ENCODE measurements at regions not wholly inside any gene's neighbourhood (a gene's known extent, or its start where the extent isn't known, plus 50 kb on each side); places are given as distances from the start of the nearest gene placed in this dataset.

- 76 to 89% methylated on average over 8 of the region's 8 CpGs for WGBS, 2 experiments (ENCODE audit: insufficient coverage in 1 of 2, insufficient read length in 1 of 2)
Measured at GRCh38 chr1:212495766-212496494, 63.2 kb downstream of the NENF start.

DNA sequence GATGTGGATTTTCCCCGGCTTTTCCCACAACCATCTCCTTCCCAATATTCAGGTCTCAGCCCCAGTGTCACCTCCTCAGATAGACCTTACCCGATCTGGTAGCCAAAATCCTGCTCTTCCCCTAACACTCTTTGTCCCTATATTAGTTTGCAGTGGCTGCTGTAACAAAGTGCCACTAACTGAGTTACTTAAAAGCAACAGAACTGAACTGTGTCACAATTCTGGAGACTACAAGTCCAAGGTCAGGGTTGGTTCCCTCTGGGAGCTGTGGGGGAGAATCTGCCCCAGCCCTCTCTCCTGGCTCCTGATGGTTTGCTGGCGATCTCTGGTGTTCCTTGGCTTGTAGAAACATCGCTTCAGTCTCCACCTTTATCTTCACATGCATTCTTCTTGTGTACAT lies 64.0 kb downstream of the NENF start:
- Mint-ChIP-seq H3K4me3 (no peak overlapping the region), H3K27me3 (ENCODE audit: insufficient read depth) (no peaks in the 10 kb centered on the region), H3K9me3 (peaks cover 2% of the 10 kb centered on the region), H3K27ac (no peak overlapping the region), H3K4me1 (peaks cover 37% of the 10 kb centered on the region), H3K36me3 (ENCODE audit: low read depth) (no peaks in the 10 kb centered on the region)
- no peaks in the 10 kb centered on the region for H3K36me3 ChIP-seq (ENCODE audit: control insufficient read depth, insufficient read depth, low read length)
- H3K9ac ChIP-seq (ENCODE audit: extremely low read depth, low read length, poor library complexity, severe bottlenecking) = no peak overlapping the region
- DNase-seq = no peak
- no peak overlapping the region for H3K27ac ChIP-seq (ENCODE audit: low read depth, low read length)
- H3K4me1 ChIP-seq (ENCODE audit: control insufficient read depth, insufficient read depth, low read length) = peaks cover 19% of the 10 kb centered on the region
- no peak for TF ChIP-seq CTCF (conservative IDR thresholded peaks at IDR 0.05)
- 86 to 93% methylated on average over 4 of the region's 4 CpGs for WGBS, 2 experiments (ENCODE audit: insufficient coverage in 1 of 2, insufficient read length in 1 of 2)
- peaks cover 7% of the 10 kb centered on the region for H3K9me3 ChIP-seq (ENCODE audit: control insufficient read depth, low read length)
- H3K27me3 ChIP-seq (ENCODE audit: control insufficient read depth, insufficient read depth, low read length, poor library complexity, severe bottlenecking) = no peaks in the 10 kb centered on the region
- no peak overlapping the region for H3K4me3 ChIP-seq (ENCODE audit: low read length)

More at GRCh38 chr1:212495766-212496494, 63.2 kb downstream of the NENF start:
- H3K27me3 Mint-ChIP-seq (ENCODE audit: insufficient read depth) = no peaks in the 10 kb centered on the region
- Histone ChIP-seq H3K4me1 (ENCODE audit: control insufficient read depth, insufficient read depth, low read length) (peaks cover 23% of the 10 kb centered on the region), H3K27ac (ENCODE audit: low read depth, low read length) (no peak overlapping the region), H3K27me3 (ENCODE audit: control insufficient read depth, insufficient read depth, low read length, poor library complexity, severe bottlenecking) (no peaks in the 10 kb centered on the region), H3K36me3 (ENCODE audit: control insufficient read depth, insufficient read depth, low read length) (no peaks in the 10 kb centered on the region), H3K9ac (ENCODE audit: extremely low read depth, low read length, poor library complexity, severe bottlenecking) (no peak overlapping the region), H3K4me3 (ENCODE audit: low read length) (no peak overlapping the region), H3K9me3 (ENCODE audit: control insufficient read depth, low read length) (no peaks in the 10 kb centered on the region)
- H3K27ac Mint-ChIP-seq = no peak overlapping the region
- no peak overlapping the region for H3K4me3 Mint-ChIP-seq
- no peak for DNase-seq
- TF ChIP-seq CTCF (conservative IDR thresholded peaks at IDR 0.05) = no peak
- peaks cover 45% of the 10 kb centered on the region for H3K4me1 Mint-ChIP-seq
- H3K9me3 Mint-ChIP-seq = no peaks in the 10 kb centered on the region
- no peaks in the 10 kb centered on the region for H3K36me3 Mint-ChIP-seq (ENCODE audit: low read depth)

- H3K27ac Mint-ChIP-seq = peak overlapping the region; percentile 78
Measured at GRCh38 chr1:212497553-212497952, 64.8 kb downstream of the NENF start.

More at GRCh38 chr1:212497553-212497952, 64.8 kb downstream of the NENF start:
- Histone ChIP-seq H3K4me1 (ENCODE audit: control insufficient read depth, insufficient read depth, low read length) (peaks cover 19% of the 10 kb centered on the region), H3K9ac (ENCODE audit: extremely low read depth, low read length, poor library complexity, severe bottlenecking) (no peak overlapping the region), H3K27ac (ENCODE audit: low read depth, low read length) (no peak overlapping the region), H3K4me3 (ENCODE audit: low read length) (peak overlapping the region; percentile 1), H3K27me3 (ENCODE audit: control insufficient read depth, insufficient read depth, low read length, poor library complexity, severe bottlenecking) (no peaks in the 10 kb centered on the region), H3K9me3 (ENCODE audit: control insufficient read depth, low read length) (peaks cover 9% of the 10 kb centered on the region), H3K36me3 (ENCODE audit: control insufficient read depth, insufficient read depth, low read length) (no peaks in the 10 kb centered on the region)
- Mint-ChIP-seq H3K4me1 (peaks cover 41% of the 10 kb centered on the region), H3K4me3 (no peak overlapping the region), H3K36me3 (ENCODE audit: low read depth) (no peaks in the 10 kb centered on the region), H3K27me3 (ENCODE audit: insufficient read depth) (no peaks in the 10 kb centered on the region), H3K9me3 (peaks cover 4% of the 10 kb centered on the region)
- no peak for TF ChIP-seq CTCF (conservative IDR thresholded peaks at IDR 0.05)
- no peak for DNase-seq
- 92 to 100% methylated on average over 1 to 3 of the region's 3 CpGs for WGBS, 2 experiments (ENCODE audit: insufficient coverage in 1 of 2, insufficient read length in 1 of 2)

Data from endodermal cell (in vitro differentiated cells).